SH-SY5Y (cell line): ENCODE measurements at regions not wholly inside any gene's neighbourhood (a gene's known extent, or its start where the extent isn't known, plus 50 kb on each side); places are given as distances from the start of the nearest gene placed in this dataset.

Experiments
- GATA2 ChIP-seq: IDR thresholded peaks from 2 replicates; pipeline ENCODE4 v1.6.1; 2011; ENCODE audit warnings: mild to moderate bottlenecking, low read depth, low read length
- GATA3 ChIP-seq: IDR thresholded peaks from 2 replicates; pipeline ENCODE4 v1.6.1; 2011; ENCODE audit warnings: low read depth, mild to moderate bottlenecking, low read length, moderate library complexity

DNA sequence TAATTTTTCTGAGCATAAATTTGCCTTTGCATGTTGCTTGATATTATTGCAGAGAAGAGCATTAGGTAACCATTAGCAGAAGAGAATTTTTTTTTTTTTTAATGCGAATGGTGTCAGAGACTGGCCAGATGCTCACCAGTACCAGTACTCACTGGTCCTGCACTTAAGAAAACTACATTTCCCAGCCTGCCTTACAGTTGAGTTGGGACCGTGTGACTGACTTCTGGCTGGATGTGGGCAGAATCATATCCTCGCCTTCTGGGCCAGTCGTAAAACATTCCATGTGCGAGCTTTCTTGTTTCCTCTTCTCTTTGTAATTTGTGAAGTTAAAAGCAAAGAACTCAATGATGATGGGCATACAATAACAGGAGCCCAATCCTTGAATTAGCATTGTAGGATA lies 132.4 kb downstream of the LRRC30 start:
- TF ChIP-seq GATA3 (no peak), GATA2 (no peak)
